H1 (cell line): ENCODE measurements at regions not wholly inside any gene's neighbourhood (a gene's known extent, or its start where the extent isn't known, plus 50 kb on each side); places are given as distances from the start of the nearest gene placed in this dataset.

Experiments
- CTCF ChIA-PET: fragments of 300-600 bp; sonication (Branson Sonifier 250); formaldehyde crosslinking; loops from one replicate; lab custom pipeline; 2021; ENCODE audit not compliant: partially characterized antibody; lab: Charles Lee
- POLR2A ChIA-PET: fragments of 300-600 bp; sonication (Branson Sonifier 250); formaldehyde crosslinking; loops from one replicate; lab custom pipeline; 2021; ENCODE audit warnings: inconsistent platforms; ENCODE audit not compliant: partially characterized antibody; lab: Charles Lee
- DNase-seq, 2 experiments: peaks; one replicate each; pipeline versions ENCODE4 v3.0.0 to v3.0.0-alpha.2; 2010 to 2022; ENCODE audit warnings: low spot score in 2 of 2, low read depth in 1 of 2, mixed read lengths in 1 of 2
- FAIRE-seq: peaks from 2 replicates; lab custom pipeline; 2011; peaks lifted over from hg19 to GRCh38; lab: Jason Lieb, UNC
- H2AFZ ChIP-seq: 2 replicates; pipeline ENCODE4 v1.8.1; 2012; ENCODE audit warnings: low read length, inconsistent platforms
- H2AK5ac ChIP-seq: 2 replicates; pipeline ENCODE4 v1.6.1; 2013; ENCODE audit warnings: low read depth, low read length
- H2BK120ac ChIP-seq: replicated peaks from 2 replicates; pipeline ENCODE3; 2013; ENCODE audit warnings: low read depth, low read length, inconsistent platforms
- H2BK12ac ChIP-seq: 2 replicates; pipeline ENCODE4 v1.6.1; 2013; ENCODE audit warnings: low read depth, low read length
- H2BK15ac ChIP-seq: 2 replicates; pipeline ENCODE4 v1.6.1; 2013; ENCODE audit warnings: low read length
- H2BK20ac ChIP-seq: 2 replicates; pipeline ENCODE4 v1.6.1; 2013; ENCODE audit warnings: low read length
- H2BK5ac ChIP-seq: 2 replicates; pipeline ENCODE4 v1.6.1; 2013; ENCODE audit warnings: low read depth, low read length
- H3K14ac ChIP-seq: 2 replicates; pipeline ENCODE4 v1.6.1; 2013; ENCODE audit warnings: inconsistent platforms; ENCODE audit not compliant: insufficient read length
- H3K18ac ChIP-seq: 2 replicates; pipeline ENCODE4 v1.6.1; 2013; ENCODE audit warnings: low read length; ENCODE audit errors: extremely low read depth
- H3K23ac ChIP-seq: 2 replicates; pipeline ENCODE4 v1.6.1; 2013; ENCODE audit warnings: inconsistent platforms; ENCODE audit not compliant: insufficient read length
- H3K23me2 ChIP-seq: 2 replicates; pipeline ENCODE4 v1.6.1; 2013; ENCODE audit warnings: low read depth, low read length
- H3K27ac ChIP-seq: 2 replicates; pipeline ENCODE4 v1.6.1; 2011; ENCODE audit warnings: low read depth, low read length, inconsistent platforms
- H3K27me3 ChIP-seq, 4 experiments: replicated peaks in 1 of 4; 1 replicate in 1 of 4; 2 replicates in 3 of 4; pipeline versions ENCODE4 v1.6.1 to v1.8.1; 2011 to 2013; ENCODE audit warnings: low read length in 3 of 4, mild to moderate bottlenecking in 3 of 4, inconsistent platforms in 2 of 4, mixed read lengths in 2 of 4, moderate library complexity in 1 of 4; ENCODE audit not compliant: control insufficient read depth in 3 of 4, insufficient read depth in 3 of 4; ENCODE audit errors: extremely low read depth in 1 of 4
- H3K36me3 ChIP-seq, 4 experiments: 2 replicates each; pipeline versions ENCODE4 v1.6.1 to v1.8.1; 2011 to 2013; ENCODE audit warnings: mild to moderate bottlenecking in 4 of 4, low read length in 3 of 4, moderate library complexity in 2 of 4, control low read depth in 1 of 4, inconsistent platforms in 1 of 4; ENCODE audit not compliant: insufficient read depth in 4 of 4, control insufficient read depth in 2 of 4
- H3K4ac ChIP-seq: replicated peaks from 2 replicates; pipeline ENCODE3; 2013; ENCODE audit warnings: low read length, low read depth, mixed read lengths, inconsistent platforms; ENCODE audit not compliant: insufficient read length
- H3K4me1 ChIP-seq, 4 experiments: replicated peaks in 1 of 4; 1 replicate in 1 of 4; 2 replicates in 3 of 4; pipeline versions ENCODE4 v1.6.1 to v1.8.1; 2011 to 2013; ENCODE audit warnings: low read length in 3 of 4, inconsistent platforms in 2 of 4, mixed read lengths in 1 of 4; ENCODE audit not compliant: insufficient read depth in 4 of 4, control insufficient read depth in 3 of 4
- H3K4me2 ChIP-seq, 2 experiments: 2 replicates each; pipeline versions ENCODE4 v1.6.1 to v1.8.1; 2011 to 2013; ENCODE audit warnings: low read depth in 2 of 2, low read length in 2 of 2, control low read depth in 1 of 2, inconsistent platforms in 1 of 2, mild to moderate bottlenecking in 1 of 2; ENCODE audit not compliant: insufficient read depth in 1 of 2
- H3K4me3 ChIP-seq, 4 experiments: fragments of 200-600, 300-600 bp in 1 of 4; sonication (generic), shearing (Covaris generic), sonication (Bioruptor Twin) in 1 of 4; 2 replicates each; pipeline versions ENCODE4 v1.5.1 to v1.8.1; 2011 to 2016; ENCODE audit warnings: low read length in 4 of 4, low read depth in 3 of 4, control low read depth in 2 of 4, inconsistent platforms in 2 of 4, mild to moderate bottlenecking in 2 of 4, mixed read lengths in 1 of 4, moderate library complexity in 1 of 4; ENCODE audit not compliant: insufficient read depth in 2 of 4; ENCODE audit errors: extremely low read depth in 1 of 4
- H3K56ac ChIP-seq: replicated peaks from 2 replicates; pipeline ENCODE3; 2013; ENCODE audit warnings: low read depth, mild to moderate bottlenecking, mixed read lengths, low read length, inconsistent platforms; ENCODE audit not compliant: insufficient read length
- H3K79me1 ChIP-seq: 2 replicates; pipeline ENCODE4 v1.6.1; 2013; ENCODE audit warnings: low read depth, low read length, control low read depth
- H3K79me2 ChIP-seq, 2 experiments: 2 replicates each; pipeline versions ENCODE4 v1.6.1 to v1.8.1; 2012 to 2013; ENCODE audit warnings: low read length in 2 of 2, mild to moderate bottlenecking in 2 of 2, inconsistent platforms in 1 of 2; ENCODE audit not compliant: insufficient read depth in 2 of 2, control insufficient read depth in 1 of 2
- H3K9ac ChIP-seq, 4 experiments: replicated peaks in 1 of 4; 1 replicate in 1 of 4; 2 replicates in 3 of 4; pipeline versions ENCODE4 v1.6.1 to v1.8.1; 2011 to 2013; ENCODE audit warnings: low read depth in 3 of 4, low read length in 3 of 4, control low read depth in 2 of 4, mild to moderate bottlenecking in 2 of 4, moderate library complexity in 2 of 4, inconsistent platforms in 1 of 4; ENCODE audit errors: extremely low read depth in 1 of 4
- H3K9me3 ChIP-seq, 2 experiments: 2 replicates each; pipeline versions ENCODE4 v1.6.1 to v1.8.1; 2012 to 2013; ENCODE audit warnings: mild to moderate bottlenecking in 2 of 2, moderate library complexity in 2 of 2, control low read depth in 1 of 2, inconsistent platforms in 1 of 2, low read depth in 1 of 2, low read length in 1 of 2, mixed read lengths in 1 of 2; ENCODE audit not compliant: insufficient read depth in 2 of 2
- H4K20me1 ChIP-seq, 2 experiments: replicated peaks in 1 of 2; 2 replicates each; pipeline versions ENCODE3 to v1.8.1; 2011 to 2013; ENCODE audit warnings: inconsistent platforms in 2 of 2, low read length in 2 of 2, mild to moderate bottlenecking in 1 of 2; ENCODE audit not compliant: insufficient read depth in 2 of 2, control insufficient read depth in 1 of 2
- H4K5ac ChIP-seq: 2 replicates; pipeline ENCODE4 v1.6.1; 2013; ENCODE audit warnings: low read length, low read depth, mixed read lengths, inconsistent platforms; ENCODE audit not compliant: insufficient read length
- H4K8ac ChIP-seq: 2 replicates; pipeline ENCODE4 v1.8.0; 2013; ENCODE audit warnings: mild to moderate bottlenecking, moderate library complexity, low read length, inconsistent platforms; ENCODE audit not compliant: insufficient read depth; ENCODE audit errors: extremely low read depth
- H4K91ac ChIP-seq: replicated peaks from 2 replicates; pipeline ENCODE3; 2013; ENCODE audit warnings: low read length, mixed read lengths, inconsistent platforms; ENCODE audit not compliant: insufficient read length
- CEBPB ChIP-seq: IDR thresholded peaks from 2 replicates; pipeline ENCODE4 v1.6.1; 2012; ENCODE audit warnings: low read depth, low read length
- CHD1 ChIP-seq: IDR thresholded peaks from 2 replicates; pipeline ENCODE4 v1.6.1; 2012; ENCODE audit warnings: low read depth, low read length, improper control_type of control experiment
- CREB1 ChIP-seq: IDR thresholded peaks from 2 replicates; pipeline ENCODE4 v1.6.1; 2012; ENCODE audit warnings: inconsistent platforms
- CTBP2 ChIP-seq: IDR thresholded peaks from 2 replicates; pipeline ENCODE4 v1.7.0; 2011; ENCODE audit warnings: borderline replicate concordance, mild to moderate bottlenecking, moderate library complexity, mixed read lengths, low read length; ENCODE audit not compliant: insufficient read depth, insufficient read length
- GTF2F1 ChIP-seq: IDR thresholded peaks from 2 replicates; pipeline ENCODE4 v1.6.1; 2012; ENCODE audit warnings: low read depth, low read length, improper control_type of control experiment, borderline replicate concordance
- HDAC2 ChIP-seq, 2 experiments: fragments of 300-600 bp in 1 of 2; sonication (generic) in 1 of 2; IDR thresholded peaks; 2 replicates each; pipeline ENCODE4 v1.6.1; 2011 to 2012; ENCODE audit warnings: low read depth in 2 of 2, low read length in 2 of 2, mild to moderate bottlenecking in 2 of 2, moderate library complexity in 2 of 2, borderline replicate concordance in 1 of 2, inconsistent platforms in 1 of 2
- HDAC6 ChIP-seq: IDR thresholded peaks from one replicate; pipeline ENCODE4 v1.7.1; 2012; ENCODE audit warnings: low read depth, mild to moderate bottlenecking, inconsistent platforms, low read length, moderate library complexity
- NANOG ChIP-seq: IDR thresholded peaks from 2 replicates; pipeline ENCODE4 v1.6.1; 2011; ENCODE audit warnings: low read length, low read depth, mild to moderate bottlenecking, inconsistent platforms; ENCODE audit not compliant: insufficient read depth, poor library complexity, severe bottlenecking
- POLR2A ChIP-seq, 2 experiments: IDR thresholded peaks; 1 replicate in 1 of 2; 2 replicates in 1 of 2; pipeline ENCODE4 v1.6.1; 2011; ENCODE audit warnings: low read depth in 2 of 2, low read length in 2 of 2, mild to moderate bottlenecking in 2 of 2; ENCODE audit errors: control extremely low read depth in 1 of 2
- POLR2AphosphoS5 ChIP-seq: IDR thresholded peaks from 2 replicates; pipeline ENCODE4 v1.6.1; 2011; ENCODE audit warnings: low read depth, low read length
- RNF2 ChIP-seq: fragments of 200-900, 300-1000 bp; sonication (generic); IDR thresholded peaks from 2 replicates; pipeline ENCODE4 v1.7.1; 2016; ENCODE audit warnings: borderline replicate concordance, low read depth, mild to moderate bottlenecking, antibody characterized with exemption, low read length; ENCODE audit not compliant: poor library complexity, severe bottlenecking; ENCODE audit errors: missing control alignments
- SUZ12 ChIP-seq: fragments of 200-600 bp; sonication (generic); IDR thresholded peaks from 2 replicates; pipeline ENCODE4 v1.6.1; 2012; ENCODE audit warnings: mild to moderate bottlenecking, inconsistent platforms, low read length, moderate library complexity, mixed read lengths
- WGBS, 2 experiments: shearing (Covaris generic) in 1 of 2; methylation state at CpG; one replicate each; pipeline versions ENCODE4 v1.1.6 to v1.1.7; 2013 to 2015; ENCODE audit warnings: low lambda C conversion rate in 2 of 2, mixed read lengths in 2 of 2, inconsistent platforms in 1 of 2, low coverage in 1 of 2, missing lambda C conversion rate in 1 of 2; ENCODE audit not compliant: insufficient replicate concordance in 2 of 2, insufficient coverage in 1 of 2, insufficient read length in 1 of 2; ENCODE audit errors: extremely low coverage in 1 of 2, missing lambda C conversion rate in 1 of 2; 5-methylcytosine and 5-hydroxymethylcytosine counted together
- TF ChIP-seq, protein P1 (sequence below): IDR thresholded peaks from 2 replicates; pipeline ENCODE4 v1.6.1; 2012; ENCODE audit warnings: low read length, inconsistent platforms

DNA sequence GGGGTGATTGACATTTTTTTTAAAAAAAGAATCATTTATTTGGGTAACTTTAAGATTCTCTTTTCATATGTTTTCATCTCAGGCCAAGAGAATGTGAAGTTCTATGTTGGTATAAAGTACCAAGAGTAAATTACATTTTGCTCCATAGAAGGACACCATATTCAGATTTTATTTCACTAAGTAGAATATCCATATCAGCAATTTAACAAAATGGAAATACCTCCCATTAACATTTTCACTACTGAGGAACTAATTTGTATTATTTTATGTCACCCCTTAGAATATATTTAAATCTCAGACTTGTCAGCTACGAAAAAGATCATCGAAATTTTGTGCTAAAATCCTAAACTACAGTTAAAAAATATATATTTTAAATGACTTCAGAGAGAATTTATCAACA is 274.3 kb downstream of the SEMA3D start:
- H4K91ac ChIP-seq: no peak overlapping the region
- H2BK15ac ChIP-seq: no peak overlapping the region
- no peak overlapping the region for H2BK5ac ChIP-seq
- H3K9ac ChIP-seq: no peak overlapping the region
- H3K79me1 ChIP-seq: no peaks in the 10 kb centered on the region
- H3K23me2 ChIP-seq: no peaks in the 10 kb centered on the region
- no peaks in the 10 kb centered on the region for H3K36me3 ChIP-seq
- no peak overlapping the region for H3K27ac ChIP-seq
- H3K27me3 ChIP-seq: no peaks in the 10 kb centered on the region
- H3K56ac ChIP-seq: no peak overlapping the region
- H3K23ac ChIP-seq: no peak overlapping the region
- peak overlapping the region in 1 of 4 experiments; percentile 29; a peak in 1 of 8 replicates for H3K4me3 ChIP-seq
- no peak overlapping the region for H2BK20ac ChIP-seq
- no peak overlapping the region for H4K8ac ChIP-seq
- ChIA-PET POLR2A (no interaction called here), CTCF (no interaction called here)
- H2BK12ac ChIP-seq: no peak overlapping the region
- H3K18ac ChIP-seq: peak overlapping the region; percentile 36; the same call in 1 of the 2 replicates
- 85% methylated on average over 2 of the region's 2 CpGs; no CpG with 5 or more reads in 1 of the 2 experiments for WGBS, 2 experiments
- FAIRE-seq (no peak), DNase-seq (no peak)
- H4K5ac ChIP-seq: peak overlapping the region; percentile 100
- no peak overlapping the region for H2AFZ ChIP-seq
- no peak overlapping the region for H2AK5ac ChIP-seq
- H4K20me1 ChIP-seq: no peaks in the 10 kb centered on the region
- no peaks in the 10 kb centered on the region for H3K79me2 ChIP-seq
- peaks cover 0 to 8% (median 5%) of the 10 kb centered on the region in 4 experiments; a peak in 3 of 7 replicates for H3K4me1 ChIP-seq
- H3K9me3 ChIP-seq: no peaks in the 10 kb centered on the region
- H3K4me2 ChIP-seq: no peak overlapping the region; a peak in 1 of 4 replicates
- no peak overlapping the region for H3K4ac ChIP-seq
- no peak overlapping the region for H3K14ac ChIP-seq
- no peak overlapping the region for H2BK120ac ChIP-seq
- no peak for TF ChIP-seq CEBPB
- no peak for TF ChIP-seq HDAC6
- no peak for TF ChIP-seq CREB1
- TF ChIP-seq, protein P1, sequence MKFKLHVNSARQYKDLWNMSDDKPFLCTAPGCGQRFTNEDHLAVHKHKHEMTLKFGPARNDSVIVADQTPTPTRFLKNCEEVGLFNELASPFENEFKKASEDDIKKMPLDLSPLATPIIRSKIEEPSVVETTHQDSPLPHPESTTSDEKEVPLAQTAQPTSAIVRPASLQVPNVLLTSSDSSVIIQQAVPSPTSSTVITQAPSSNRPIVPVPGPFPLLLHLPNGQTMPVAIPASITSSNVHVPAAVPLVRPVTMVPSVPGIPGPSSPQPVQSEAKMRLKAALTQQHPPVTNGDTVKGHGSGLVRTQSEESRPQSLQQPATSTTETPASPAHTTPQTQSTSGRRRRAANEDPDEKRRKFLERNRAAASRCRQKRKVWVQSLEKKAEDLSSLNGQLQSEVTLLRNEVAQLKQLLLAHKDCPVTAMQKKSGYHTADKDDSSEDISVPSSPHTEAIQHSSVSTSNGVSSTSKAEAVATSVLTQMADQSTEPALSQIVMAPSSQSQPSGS: no peak
- no peak for TF ChIP-seq CHD1
- no peak for TF ChIP-seq GTF2F1
- no peak for TF ChIP-seq POLR2A (IDR thresholded peaks at IDR 0.05; ENCODE audit: control extremely low read depth in 1 of 2, low read depth in 2 of 2, low read length in 2 of 2)
- no peak for TF ChIP-seq HDAC2 (IDR thresholded peaks at IDR 0.05; ENCODE audit: borderline replicate concordance in 1 of 2, low read depth in 2 of 2, low read length in 2 of 2)
- no peak for TF ChIP-seq NANOG
- TF ChIP-seq POLR2AphosphoS5: no peak
- TF ChIP-seq CTBP2: no peak
- TF ChIP-seq SUZ12: no peak
- no peak for TF ChIP-seq RNF2
